ENCODE measurements at regions not wholly inside any gene's neighbourhood (a gene's known extent, or its start where the extent isn't known, plus 50 kb on each side); places are given as distances from the start of the nearest gene placed in this dataset.

GRCh38 chr6:94487371-94487770 lies 1068.0 kb upstream of the EPHA7 start:
- DNase-seq = no peak
- H4K5ac ChIP-seq (ENCODE audit: low read length) = no peak overlapping the region
- no peaks in the 10 kb centered on the region for H3K27me3 ChIP-seq (ENCODE audit: insufficient read depth, low read length, poor library complexity)
- no peak overlapping the region for H3K18ac ChIP-seq (ENCODE audit: low read length)
- no peaks in the 10 kb centered on the region for H3K79me1 ChIP-seq (ENCODE audit: low read length)
- no peak overlapping the region for H3K27ac ChIP-seq (ENCODE audit: low read depth, low read length)
- H3K56ac ChIP-seq (ENCODE audit: low read length) = no peak overlapping the region
- no peak overlapping the region for H2AK5ac ChIP-seq (ENCODE audit: low read length)
- no peak overlapping the region for H3K23ac ChIP-seq (ENCODE audit: low read length)
- no peaks in the 10 kb centered on the region for H3K4me1 ChIP-seq (ENCODE audit: control insufficient read depth, low read depth, low read length)
- no peak overlapping the region for H3K4ac ChIP-seq (ENCODE audit: low read depth, low read length)
- no peaks in the 10 kb centered on the region for H3K36me3 ChIP-seq (ENCODE audit: control insufficient read depth, insufficient read depth, low read length)
- no peak overlapping the region for H2BK5ac ChIP-seq (ENCODE audit: low read length)
- no peak overlapping the region for H3K9ac ChIP-seq (ENCODE audit: low read length)
- no peak overlapping the region for H3K4me3 ChIP-seq (ENCODE audit: low read length)
- H2BK120ac ChIP-seq (ENCODE audit: low read depth, low read length) = no peak overlapping the region
- no peak overlapping the region for H4K8ac ChIP-seq (ENCODE audit: low read depth, low read length)
- H3K4me2 ChIP-seq (ENCODE audit: low read length) = no peak overlapping the region
- no peaks in the 10 kb centered on the region for H3K79me2 ChIP-seq (ENCODE audit: control insufficient read depth, insufficient read depth, low read length)
- no peak overlapping the region for H2BK15ac ChIP-seq (replicated peaks; ENCODE audit: low read depth)

GRCh38 chr6:94478133-94479005 lies 1059.0 kb upstream of the EPHA7 start:
- Histone ChIP-seq H3K4ac (ENCODE audit: low read depth, low read length) (no peak overlapping the region), H3K79me2 (ENCODE audit: control insufficient read depth, insufficient read depth, low read length) (no peaks in the 10 kb centered on the region), H3K9ac (ENCODE audit: low read length) (no peak overlapping the region), H2AK5ac (ENCODE audit: low read length) (no peak overlapping the region), H2BK120ac (ENCODE audit: low read depth, low read length) (no peak overlapping the region), H2BK5ac (ENCODE audit: low read length) (no peak overlapping the region), H3K4me2 (ENCODE audit: low read length) (no peak overlapping the region), H3K4me1 (ENCODE audit: control insufficient read depth, low read depth, low read length) (no peaks in the 10 kb centered on the region), H3K23ac (ENCODE audit: low read length) (no peak overlapping the region), H2BK15ac (replicated peaks; ENCODE audit: low read depth) (no peak overlapping the region), H4K8ac (ENCODE audit: low read depth, low read length) (no peak overlapping the region), H3K27me3 (ENCODE audit: insufficient read depth, low read length, poor library complexity) (no peaks in the 10 kb centered on the region), H4K5ac (ENCODE audit: low read length) (no peak overlapping the region), H3K27ac (ENCODE audit: low read depth, low read length) (no peak overlapping the region), H3K56ac (ENCODE audit: low read length) (no peak overlapping the region), H3K79me1 (ENCODE audit: low read length) (no peaks in the 10 kb centered on the region), H3K4me3 (ENCODE audit: low read length) (no peak overlapping the region), H3K36me3 (ENCODE audit: control insufficient read depth, insufficient read depth, low read length) (no peaks in the 10 kb centered on the region), H3K18ac (ENCODE audit: low read length) (no peak overlapping the region)
- no CpG with 5 or more reads among the region's 3 CpGs for WGBS (ENCODE audit: extremely low coverage, insufficient coverage, low lambda C conversion rate)
- DNase-seq = no peak

- no peak overlapping the region for H3K9ac ChIP-seq (ENCODE audit: low read length)
- DNase-seq = peak; percentile 28
- no peak overlapping the region for H4K5ac ChIP-seq (ENCODE audit: low read length)
- H3K4ac ChIP-seq (ENCODE audit: low read depth, low read length) = no peak overlapping the region
- no peaks in the 10 kb centered on the region for H3K79me1 ChIP-seq (ENCODE audit: low read length)
- H3K27me3 ChIP-seq (ENCODE audit: insufficient read depth, low read length, poor library complexity) = no peaks in the 10 kb centered on the region
- no peak overlapping the region for H2BK15ac ChIP-seq (replicated peaks; ENCODE audit: low read depth)
- no peaks in the 10 kb centered on the region for H3K79me2 ChIP-seq (ENCODE audit: control insufficient read depth, insufficient read depth, low read length)
- H2BK5ac ChIP-seq (ENCODE audit: low read length) = no peak overlapping the region
- no peak overlapping the region for H3K18ac ChIP-seq (ENCODE audit: low read length)
- no peak overlapping the region for H3K23ac ChIP-seq (ENCODE audit: low read length)
- H3K4me3 ChIP-seq (ENCODE audit: low read length) = no peak overlapping the region
- no peak overlapping the region for H4K8ac ChIP-seq (ENCODE audit: low read depth, low read length)
- H2AK5ac ChIP-seq (ENCODE audit: low read length) = no peak overlapping the region
- H3K27ac ChIP-seq (ENCODE audit: low read depth, low read length) = no peak overlapping the region
- H2BK120ac ChIP-seq (ENCODE audit: low read depth, low read length) = no peak overlapping the region
- no peaks in the 10 kb centered on the region for H3K36me3 ChIP-seq (ENCODE audit: control insufficient read depth, insufficient read depth, low read length)
- no peaks in the 10 kb centered on the region for H3K4me1 ChIP-seq (ENCODE audit: control insufficient read depth, low read depth, low read length)
- H3K4me2 ChIP-seq (ENCODE audit: low read length) = no peak overlapping the region
- H3K56ac ChIP-seq (ENCODE audit: low read length) = no peak overlapping the region
Measured at GRCh38 chr6:94468830-94469229, 1049.5 kb upstream of the EPHA7 start.

GRCh38 chr6:94464018-94464510 lies 1044.7 kb upstream of the EPHA7 start:
- Histone ChIP-seq H3K36me3 (ENCODE audit: control insufficient read depth, insufficient read depth, low read length) (no peaks in the 10 kb centered on the region), H3K27ac (ENCODE audit: low read depth, low read length) (no peak overlapping the region), H2BK5ac (ENCODE audit: low read length) (no peak overlapping the region), H3K79me2 (ENCODE audit: control insufficient read depth, insufficient read depth, low read length) (no peaks in the 10 kb centered on the region), H3K4me1 (ENCODE audit: control insufficient read depth, low read depth, low read length) (no peaks in the 10 kb centered on the region), H3K4me3 (ENCODE audit: low read length) (no peak overlapping the region), H2BK15ac (replicated peaks; ENCODE audit: low read depth) (no peak overlapping the region), H3K18ac (ENCODE audit: low read length) (no peak overlapping the region), H3K56ac (ENCODE audit: low read length) (no peak overlapping the region), H3K23ac (ENCODE audit: low read length) (no peak overlapping the region), H3K4me2 (ENCODE audit: low read length) (no peak overlapping the region), H4K8ac (ENCODE audit: low read depth, low read length) (no peak overlapping the region), H2BK120ac (ENCODE audit: low read depth, low read length) (no peak overlapping the region), H3K79me1 (ENCODE audit: low read length) (no peaks in the 10 kb centered on the region), H3K27me3 (ENCODE audit: insufficient read depth, low read length, poor library complexity) (no peaks in the 10 kb centered on the region), H4K5ac (ENCODE audit: low read length) (no peak overlapping the region), H3K4ac (ENCODE audit: low read depth, low read length) (no peak overlapping the region), H3K9ac (ENCODE audit: low read length) (no peak overlapping the region), H2AK5ac (ENCODE audit: low read length) (no peak overlapping the region)
- no CpG with 5 or more reads among the region's 3 CpGs for WGBS (ENCODE audit: extremely low coverage, insufficient coverage, low lambda C conversion rate)
- no peak for DNase-seq

GRCh38 chr6:94463306-94463705 lies 1043.9 kb upstream of the EPHA7 start:
- DNase-seq = no peak

GRCh38 chr6:94462231-94462630 lies 1042.9 kb upstream of the EPHA7 start:
- Histone ChIP-seq H3K4me1 (ENCODE audit: control insufficient read depth, low read depth, low read length) (no peaks in the 10 kb centered on the region), H3K56ac (ENCODE audit: low read length) (no peak overlapping the region), H3K27me3 (ENCODE audit: insufficient read depth, low read length, poor library complexity) (no peaks in the 10 kb centered on the region), H3K79me2 (ENCODE audit: control insufficient read depth, insufficient read depth, low read length) (no peaks in the 10 kb centered on the region), H4K8ac (ENCODE audit: low read depth, low read length) (no peak overlapping the region), H3K79me1 (ENCODE audit: low read length) (no peaks in the 10 kb centered on the region), H3K36me3 (ENCODE audit: control insufficient read depth, insufficient read depth, low read length) (no peaks in the 10 kb centered on the region), H2BK120ac (ENCODE audit: low read depth, low read length) (no peak overlapping the region), H2BK5ac (ENCODE audit: low read length) (no peak overlapping the region), H2BK15ac (replicated peaks; ENCODE audit: low read depth) (no peak overlapping the region), H4K5ac (ENCODE audit: low read length) (no peak overlapping the region), H3K18ac (ENCODE audit: low read length) (no peak overlapping the region), H3K4me3 (ENCODE audit: low read length) (no peak overlapping the region), H3K9ac (ENCODE audit: low read length) (no peak overlapping the region), H2AK5ac (ENCODE audit: low read length) (no peak overlapping the region), H3K23ac (ENCODE audit: low read length) (no peak overlapping the region), H3K4me2 (ENCODE audit: low read length) (no peak overlapping the region), H3K4ac (ENCODE audit: low read depth, low read length) (no peak overlapping the region), H3K27ac (ENCODE audit: low read depth, low read length) (no peak overlapping the region)
- DNase-seq = no peak

More at GRCh38 chr6:94463306-94463705, 1043.9 kb upstream of the EPHA7 start:
- Histone ChIP-seq H3K23ac (ENCODE audit: low read length) (no peak overlapping the region), H3K4me1 (ENCODE audit: control insufficient read depth, low read depth, low read length) (no peaks in the 10 kb centered on the region), H3K18ac (ENCODE audit: low read length) (no peak overlapping the region), H2BK5ac (ENCODE audit: low read length) (no peak overlapping the region), H4K5ac (ENCODE audit: low read length) (no peak overlapping the region), H3K27me3 (ENCODE audit: insufficient read depth, low read length, poor library complexity) (no peaks in the 10 kb centered on the region), H3K79me2 (ENCODE audit: control insufficient read depth, insufficient read depth, low read length) (no peaks in the 10 kb centered on the region), H4K8ac (ENCODE audit: low read depth, low read length) (no peak overlapping the region), H2BK120ac (ENCODE audit: low read depth, low read length) (no peak overlapping the region), H3K79me1 (ENCODE audit: low read length) (no peaks in the 10 kb centered on the region), H3K27ac (ENCODE audit: low read depth, low read length) (no peak overlapping the region), H3K4ac (ENCODE audit: low read depth, low read length) (no peak overlapping the region), H2AK5ac (ENCODE audit: low read length) (no peak overlapping the region), H3K56ac (ENCODE audit: low read length) (peak overlapping the region; percentile 37), H2BK15ac (replicated peaks; ENCODE audit: low read depth) (no peak overlapping the region), H3K4me3 (ENCODE audit: low read length) (no peak overlapping the region), H3K4me2 (ENCODE audit: low read length) (no peak overlapping the region), H3K9ac (ENCODE audit: low read length) (no peak overlapping the region), H3K36me3 (ENCODE audit: control insufficient read depth, insufficient read depth, low read length) (no peaks in the 10 kb centered on the region)
- no CpG with 5 or more reads among the region's 1 CpG for WGBS (ENCODE audit: extremely low coverage, insufficient coverage, low lambda C conversion rate)
